Suppressor macrophage treated with lipopolysaccharide for 1 hour (primary cell): ENCODE measurements at regions not wholly inside any gene's neighbourhood (a gene's known extent, or its start where the extent isn't known, plus 50 kb on each side); places are given as distances from the start of the nearest gene placed in this dataset.
"Not testable (repeated sequence)": the region's sequence is repeated elsewhere in the genome, so short reads cannot be mapped to it uniquely, and the experiment has no call there.

Source experiments
- DNase-seq, 3 donors: peaks; one replicate each; pipeline ENCODE4 v3.0.0-alpha.2; 2020 to 2022

- no peak for DNase-seq
These were observed 78.2 kb downstream of the MSL3 start for GRCh38 chrX:11836284-11836683.

DNA sequence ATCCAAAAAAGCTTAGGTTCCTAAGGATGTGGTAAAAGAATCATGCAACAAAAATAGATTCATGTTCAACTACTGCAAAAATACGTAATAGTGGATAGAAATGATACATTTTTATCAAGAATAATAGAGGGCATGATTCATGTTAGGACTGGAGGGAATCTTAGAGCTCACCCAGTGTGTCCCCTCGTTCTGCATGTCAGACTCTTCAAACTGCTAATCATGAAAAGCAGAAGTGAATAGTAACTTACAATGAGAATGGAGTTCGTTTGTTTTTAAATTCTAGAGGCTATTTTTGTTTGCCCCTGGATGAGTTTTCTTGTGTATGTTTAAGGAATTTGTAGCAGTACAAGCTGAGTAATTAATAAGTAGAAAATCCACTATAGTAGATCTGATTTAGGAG lies 79.4 kb downstream of the MSL3 start:
- DNase-seq = no peak

DNA sequence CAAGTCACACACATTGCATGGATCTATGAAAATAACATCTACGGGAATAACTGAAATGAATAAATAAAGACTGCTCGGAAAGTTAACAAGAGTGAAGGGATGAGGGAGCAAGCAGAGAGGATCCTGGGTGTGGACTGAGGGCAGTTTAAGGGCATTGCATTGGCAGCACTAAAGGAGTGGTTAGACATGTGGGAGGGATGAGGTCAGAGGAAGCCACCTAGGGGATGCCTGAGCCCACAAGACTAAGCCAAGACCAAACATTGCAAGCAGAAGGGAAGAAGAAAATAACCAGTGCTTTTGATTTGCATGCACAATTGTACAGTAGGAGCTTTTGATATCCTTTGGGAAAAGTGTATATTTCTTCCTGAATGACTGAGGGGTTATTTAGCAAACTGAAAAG lies 106.1 kb downstream of the MSL3 start:
- no peak for DNase-seq

DNA sequence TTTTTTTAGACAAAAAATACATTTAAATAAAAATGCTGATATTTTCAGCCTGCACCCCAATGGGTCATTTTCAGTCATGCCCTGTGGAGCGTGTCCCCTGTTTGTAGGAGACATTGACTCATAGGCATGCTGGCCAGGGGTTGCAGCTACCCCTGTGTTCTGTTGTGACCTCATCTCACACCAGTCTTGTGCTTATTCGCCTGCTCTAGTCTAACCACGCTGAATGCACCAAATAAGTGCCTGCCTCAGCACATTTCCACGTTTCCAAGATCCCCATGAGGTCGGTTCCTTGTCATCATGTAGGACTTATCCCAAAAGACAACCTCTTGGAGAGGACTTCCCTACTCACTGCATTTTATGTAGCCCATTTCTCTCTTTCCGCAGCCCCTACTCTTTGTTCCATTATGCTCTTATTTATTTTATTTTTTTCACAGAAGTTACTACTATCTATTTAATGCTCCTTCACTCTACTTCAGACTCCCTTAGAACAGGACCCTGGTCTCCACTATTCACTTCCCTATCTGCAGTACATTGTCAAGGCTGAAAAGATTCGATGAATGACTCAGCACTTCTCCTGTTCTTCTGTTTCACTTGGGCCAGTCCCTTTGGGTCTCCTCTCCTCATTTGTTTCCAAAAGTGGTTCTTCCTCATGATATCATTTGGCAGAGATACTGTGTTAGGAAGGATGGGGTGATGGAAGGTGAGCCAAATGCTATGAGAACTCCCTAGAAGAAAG lies 109.7 kb downstream of the MSL3 start:
- DNase-seq = peak in 1 of 3 donors; percentile 2

GRCh38 chrX:11870789-11871188 lies 112.8 kb downstream of the MSL3 start:
- no peak for DNase-seq

DNA sequence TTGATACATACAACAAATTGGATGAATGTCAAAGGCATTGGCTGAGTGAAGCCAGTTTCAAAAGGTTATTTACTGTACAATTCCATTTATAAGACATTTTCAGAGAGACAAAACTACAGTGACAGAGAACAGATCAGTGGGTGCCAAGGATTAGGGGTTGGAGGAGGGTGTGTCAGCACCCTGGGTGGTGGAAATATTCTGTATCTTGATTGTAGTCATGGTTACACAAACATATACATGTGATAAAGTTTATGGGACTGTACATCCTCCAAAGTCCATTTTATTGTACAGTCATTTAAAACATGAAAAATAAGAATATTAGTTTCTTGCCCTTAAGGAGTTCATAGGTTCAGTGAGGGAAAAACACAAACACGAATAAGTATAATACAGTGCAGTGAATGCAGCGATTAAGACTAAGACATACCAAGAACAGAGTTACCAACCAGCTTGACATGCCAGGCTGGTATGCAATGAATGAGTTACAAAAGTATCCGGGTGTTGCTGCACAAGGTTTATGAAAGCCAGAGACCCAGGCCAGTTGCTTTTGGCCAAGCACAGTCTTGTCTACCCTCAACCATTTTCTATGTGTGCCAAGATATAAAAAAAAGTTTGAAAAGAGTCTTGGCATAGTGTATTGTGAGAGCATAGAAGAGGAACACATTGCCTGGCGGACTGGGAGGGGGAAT lies 123.6 kb downstream of the MSL3 start:
- DNase-seq = no peak

GRCh38 chrX:11886745-11887144 lies 128.7 kb downstream of the MSL3 start:
- no peak for DNase-seq

GRCh38 chrX:11887175-11887574 lies 129.1 kb downstream of the MSL3 start:
- DNase-seq = no peak

DNA sequence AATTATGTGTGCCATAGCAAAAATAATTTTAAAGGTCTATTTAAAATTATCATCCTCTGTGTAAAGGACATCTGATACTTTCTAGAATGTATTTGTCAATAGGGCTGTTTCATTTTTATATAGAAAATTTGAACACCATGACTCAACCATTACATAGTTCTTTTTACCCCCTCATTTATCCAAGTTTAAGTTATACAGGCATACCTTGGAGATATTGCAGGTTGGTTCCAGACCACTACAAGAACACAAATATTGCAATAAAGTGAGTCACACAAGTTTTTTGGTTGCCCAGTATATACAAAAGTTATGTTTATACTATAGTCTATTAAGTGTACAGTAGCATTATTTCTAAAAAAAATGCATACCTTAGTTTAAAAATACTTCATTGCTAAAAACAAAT lies 130.4 kb downstream of the MSL3 start:
- no peak for DNase-seq

GRCh38 chrX:11889791-11890190 lies 131.8 kb downstream of the MSL3 start:
- DNase-seq = no peak

GRCh38 chrX:11890836-11891514 lies 132.9 kb downstream of the MSL3 start:
- DNase-seq = peak; percentile 16 to 35 (median 18)

DNA sequence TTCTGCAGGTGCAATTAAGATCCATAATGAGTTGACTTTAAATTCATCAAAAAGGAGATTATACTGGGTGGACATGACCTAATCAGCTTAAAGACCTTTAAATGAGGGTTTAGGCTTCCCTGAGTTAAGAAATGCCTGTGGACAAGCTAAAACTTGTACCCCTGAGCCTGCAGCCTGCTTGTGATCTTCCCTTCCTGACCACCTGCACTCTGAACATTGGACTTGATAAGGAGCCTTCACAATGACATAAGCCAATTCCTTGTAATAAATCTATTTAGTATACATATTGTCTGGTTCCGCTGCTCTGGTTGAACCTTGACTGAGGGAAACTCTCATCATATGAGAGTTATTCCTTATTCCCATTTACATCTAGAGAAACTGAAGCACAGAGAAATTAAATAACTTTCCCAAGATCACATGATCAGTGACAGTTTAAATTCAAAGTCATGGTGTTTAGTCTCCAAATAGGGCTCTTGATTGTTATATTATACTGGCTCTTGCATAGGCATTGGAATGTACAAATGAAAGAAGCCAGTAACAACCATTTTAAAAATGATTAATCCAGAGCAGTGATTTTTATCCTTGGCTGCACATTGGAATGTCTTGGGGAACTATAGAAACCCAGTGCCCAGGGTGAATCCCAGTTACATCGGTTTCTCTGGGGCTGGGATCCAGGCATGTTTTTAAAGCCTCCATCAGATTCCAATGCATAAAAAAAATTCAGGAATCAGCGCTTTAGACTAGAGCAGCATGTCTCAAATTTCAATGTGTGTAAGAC lies 136.1 kb downstream of the MSL3 start:
- no peak for DNase-seq

DNA sequence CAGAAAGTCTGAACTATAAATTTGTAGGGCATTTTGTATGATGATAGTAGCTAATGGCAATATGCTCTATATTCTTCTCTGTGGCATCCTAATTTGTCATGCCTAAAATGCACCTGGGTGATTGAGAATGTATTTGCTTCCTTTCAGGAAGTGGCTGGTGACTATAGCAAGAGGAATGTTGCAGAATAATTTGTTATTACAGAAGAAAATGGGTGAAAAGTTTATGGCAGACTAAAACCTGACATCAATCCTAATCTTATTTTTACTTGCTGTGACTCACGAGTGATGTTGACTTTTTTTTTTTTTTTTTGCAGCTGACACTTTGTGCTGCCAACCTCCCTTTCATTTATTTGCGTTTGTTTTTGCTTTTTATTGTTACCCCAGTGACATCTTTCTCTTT lies 141.1 kb downstream of the MSL3 start:
- no peak for DNase-seq

- DNase-seq = not testable (repeated sequence)
These were observed 147.9 kb downstream of the MSL3 start for GRCh38 chrX:11905933-11906332.

DNA sequence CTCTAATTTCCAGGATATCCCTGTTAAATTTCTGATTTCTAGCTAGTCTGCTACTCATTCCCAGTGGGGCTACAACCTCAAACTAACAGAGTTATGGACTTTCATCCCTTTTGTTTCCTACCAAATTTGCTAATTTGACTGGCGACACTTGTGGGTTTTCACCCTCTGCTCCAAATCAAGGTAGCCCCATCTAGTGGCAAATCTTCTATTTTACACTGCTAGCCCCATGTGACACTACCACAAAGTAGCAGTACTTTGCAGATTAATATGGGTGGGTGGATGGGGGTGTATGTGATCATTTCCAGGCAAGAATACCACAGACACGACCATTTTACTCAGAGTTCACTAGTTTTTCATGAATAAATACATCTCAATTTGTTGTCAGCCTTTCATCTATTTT lies 150.3 kb downstream of the MSL3 start:
- peak; percentile 38 to 44 (median 42) for DNase-seq

DNA sequence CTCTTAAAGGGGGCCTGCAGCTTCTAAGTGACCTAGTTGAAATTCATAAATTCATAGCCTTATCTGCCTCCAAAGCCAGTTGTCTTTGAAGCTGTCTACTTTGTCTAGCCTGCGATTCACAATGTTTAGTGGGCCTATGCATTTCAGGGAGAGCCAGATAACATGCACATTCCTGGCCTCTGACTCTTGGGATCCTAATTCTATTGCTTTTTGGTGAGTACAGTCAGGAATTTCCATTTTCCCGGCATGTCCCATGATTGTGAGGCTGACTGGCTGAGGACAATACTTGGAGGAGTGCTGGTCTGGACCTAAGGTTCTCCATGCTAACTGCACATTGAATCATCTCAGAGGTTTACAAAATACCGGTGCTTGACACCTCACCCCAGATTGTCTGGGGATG lies 155.0 kb downstream of the MSL3 start:
- no peak for DNase-seq

DNA sequence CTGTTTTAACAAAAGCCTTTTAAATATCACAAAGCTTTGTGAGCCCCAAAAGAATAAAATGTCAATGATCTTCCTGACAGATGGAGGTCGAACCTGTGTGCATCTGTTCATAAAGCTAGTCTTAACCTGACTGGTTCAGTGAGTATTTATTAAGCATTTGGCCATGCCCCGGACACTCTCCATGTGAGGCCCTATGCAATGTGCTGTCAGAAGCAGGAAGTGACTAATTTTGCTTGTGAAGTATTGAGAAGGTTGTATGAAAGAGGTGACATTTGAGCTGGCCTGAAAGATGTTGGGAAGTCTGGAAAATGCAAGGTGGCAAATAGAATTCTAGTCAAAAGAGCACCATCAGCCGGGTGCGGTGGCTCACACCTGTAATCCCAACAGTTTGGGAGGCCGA lies 171.4 kb downstream of the MSL3 start:
- no peak for DNase-seq

DNA sequence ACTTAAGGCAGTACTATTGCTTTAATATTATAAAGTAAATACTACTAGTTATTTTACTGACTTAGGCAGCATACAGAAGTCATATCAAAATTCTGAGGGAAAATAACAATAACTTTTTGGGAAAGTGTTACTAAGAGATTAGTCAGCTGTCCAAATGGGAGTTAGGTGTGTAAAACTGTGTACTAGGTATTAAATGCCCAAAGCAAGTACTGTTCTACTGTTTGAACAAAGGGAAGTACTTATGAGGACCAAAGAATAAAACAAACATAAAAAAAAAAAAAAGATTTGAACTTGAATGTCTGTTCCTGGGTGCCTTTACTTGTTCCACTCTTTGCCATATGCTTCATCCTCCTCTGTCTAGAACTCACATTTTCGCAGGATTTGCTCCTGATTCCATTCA lies 174.4 kb downstream of the MSL3 start:
- DNase-seq = no peak

GRCh38 chrX:11934089-11934488 lies 176.1 kb downstream of the MSL3 start:
- DNase-seq = no peak

- DNase-seq = no peak
These were observed 183.5 kb downstream of the MSL3 start for GRCh38 chrX:11941571-11941970.

- DNase-seq = no peak
These were observed 186.5 kb downstream of the MSL3 start for GRCh38 chrX:11944501-11944900.

- DNase-seq = no peak
These were observed 189.0 kb upstream of the FRMPD4 start for GRCh38 chrX:11949291-11949690.

DNA sequence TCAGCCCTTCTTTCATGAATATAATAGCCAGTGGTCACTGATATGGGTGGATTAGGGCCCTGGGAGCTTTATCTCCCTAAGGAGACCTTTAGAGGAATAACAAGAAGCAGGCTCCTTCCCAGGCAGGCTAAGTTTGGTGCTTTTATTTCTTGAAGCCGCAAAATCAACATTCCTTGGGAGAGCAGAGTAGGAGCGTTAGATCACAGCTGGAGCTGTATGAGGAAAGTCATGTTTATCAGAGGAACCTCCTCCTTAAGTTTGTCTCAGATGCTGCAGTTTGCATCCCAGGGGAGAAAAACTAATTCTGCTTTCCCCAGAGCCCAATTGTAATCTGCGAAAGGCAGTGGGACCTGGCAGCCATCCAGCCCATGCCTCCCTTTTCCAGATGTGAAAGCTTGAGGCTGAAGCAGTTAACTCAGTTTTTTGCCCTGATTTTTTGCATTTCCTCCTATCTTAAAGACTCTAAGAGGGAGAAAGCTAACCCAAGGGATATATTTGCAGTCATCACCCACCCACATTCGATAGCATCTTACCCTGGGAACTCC lies 186.0 kb upstream of the FRMPD4 start:
- DNase-seq = no peak
